Motor neuron (in vitro differentiated cells): ENCODE measurements at regions not wholly inside any gene's neighbourhood (a gene's known extent, or its start where the extent isn't known, plus 50 kb on each side); places are given as distances from the start of the nearest gene placed in this dataset.
"Not testable (repeated sequence)": the region's sequence is repeated elsewhere in the genome, so short reads cannot be mapped to it uniquely, and the experiment has no call there.

Source experiments
- ATAC-seq, 8 experiments: fragments of 200-7000 bp; cut with Tn5 transposase; replicated peaks in 6 of 8; 2 replicates each; pipeline ENCODE4 v1.8.0; 2021; ENCODE audit warnings: mild to moderate bottlenecking in 8 of 8, moderate library complexity in 8 of 8
- H3K27ac ChIP-seq, 2 donors: fragments of 250-450 bp; sonication (Bioruptor Pico); 2 replicates each; pipeline ENCODE4 v1.9.0; 2021; ENCODE audit warnings: antibody characterized with exemption in 2 of 2, mild to moderate bottlenecking in 2 of 2, moderate library complexity in 1 of 2
- H3K4me1 ChIP-seq, 2 donors: fragments of 250-450 bp; sonication (Bioruptor Pico); replicated peaks in 1 of 2; 2 replicates each; pipeline ENCODE4 v1.6.1; 2021; ENCODE audit warnings: antibody characterized with exemption in 2 of 2, mild to moderate bottlenecking in 2 of 2, moderate library complexity in 1 of 2
- H3K4me3 ChIP-seq, 5 donors: fragments of 250-450 bp; sonication (Bioruptor Pico); 2 replicates each; pipeline ENCODE4 v1.9.0; 2021; ENCODE audit warnings: antibody characterized with exemption in 5 of 5, mild to moderate bottlenecking in 5 of 5, moderate library complexity in 4 of 5
- WGBS, 10 experiments: fragments of 450-650 bp; shearing (Covaris generic); methylation state at CpG; one replicate each; pipeline ENCODE4 v1.0.0; 2022; 5-methylcytosine and 5-hydroxymethylcytosine counted together
- in situ Hi-C, 9 experiments: fragments of 400-800 bp; cut with MboI; loops; one replicate each; pipeline ENCODE4 v1.15.0; 2021; ENCODE audit warnings: low sequenced_read_pairs in 9 of 9, low pct_unique_long_range_greater_than_20kb in 2 of 9; ENCODE audit not compliant: unreplicated experiment in 9 of 9

DNA sequence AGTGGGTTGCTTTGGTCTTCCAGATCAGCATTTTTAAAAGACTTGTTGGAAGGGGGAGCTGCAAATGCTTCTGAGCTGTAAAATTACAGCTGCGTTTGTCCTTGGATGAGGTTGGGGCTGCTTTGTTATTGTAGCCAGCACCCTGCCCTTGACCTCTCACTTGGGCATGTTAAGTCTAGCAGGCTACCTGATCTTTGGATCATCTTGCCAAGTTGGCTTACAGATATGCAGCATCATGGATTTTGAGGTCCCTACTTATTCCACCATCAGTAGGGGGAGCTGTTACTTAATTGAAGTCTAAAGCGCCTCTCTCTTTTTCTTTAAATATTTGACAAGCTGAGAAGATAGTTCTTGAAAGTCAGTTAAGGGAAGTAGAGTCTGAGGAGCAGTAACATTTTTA is 793.0 kb downstream of the MCTP2 start:
- H3K27ac ChIP-seq: no peak overlapping the region
- H3K4me1 ChIP-seq: no peaks in the 10 kb centered on the region
- no peak overlapping the region for H3K4me3 ChIP-seq
- peak in 2 of 8 experiments; percentile 21 to 23 for ATAC-seq
- 60 to 100% (median 84%) methylated on average over 1 to 2 of the region's 2 CpGs; no CpG with 5 or more reads in 4 of the 10 experiments for WGBS, 10 experiments
- in situ Hi-C loops: loop anchor here in 1 of 9 experiments (25.0 kb wide), 1 partner anchor 612 kb away; no protein-coding TSS in a partner anchor

DNA sequence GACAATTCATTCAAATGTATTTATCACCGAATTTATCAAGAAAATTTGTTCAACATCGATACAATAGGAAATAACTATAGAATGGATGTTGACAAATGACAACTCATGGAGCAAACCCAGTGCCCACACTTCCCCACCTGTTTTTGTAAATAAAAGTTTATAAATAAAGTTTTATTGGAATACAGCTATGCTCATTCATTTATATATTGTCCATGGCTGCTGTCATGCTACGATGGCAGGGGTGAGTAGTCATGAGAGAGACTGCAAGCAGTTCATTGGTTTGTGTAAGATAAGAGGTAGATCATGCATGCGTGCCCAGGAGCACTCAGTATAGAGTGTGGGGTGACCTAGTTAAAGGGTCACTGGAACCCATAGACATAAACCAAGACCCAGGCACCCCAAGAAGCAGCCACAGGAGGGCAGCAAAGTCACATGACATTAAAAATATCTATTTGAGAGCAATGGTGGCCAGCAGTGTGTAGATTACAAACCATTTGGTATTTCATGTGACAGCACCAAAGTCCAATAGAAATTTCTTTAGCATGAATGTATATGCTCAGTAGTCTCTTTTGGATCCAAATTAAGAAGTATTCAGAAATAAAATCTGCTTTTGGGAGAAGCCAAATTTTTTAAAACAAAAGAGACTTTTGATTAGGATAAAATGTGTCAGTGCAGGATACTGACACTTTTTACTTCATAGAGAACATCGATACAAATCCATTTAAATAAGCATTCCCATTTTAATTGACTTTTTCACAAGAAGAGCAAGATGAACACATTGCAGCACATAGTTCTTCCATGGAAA is 794.8 kb downstream of the MCTP2 start:
- Histone ChIP-seq H3K27ac (no peak overlapping the region), H3K4me3 (no peak overlapping the region), H3K4me1 (no peaks in the 10 kb centered on the region)
- 58 to 100% (median 86%) methylated on average over 3 to 5 of the region's 5 CpGs for WGBS, 10 experiments
- peak in 3 of 8 experiments; percentile 83 to 84 (median 84) for ATAC-seq
- in situ Hi-C loops: loop anchor here in 1 of 9 experiments (25.0 kb wide), 2 partner anchors 236 to 1311 kb away; partner anchors contain the start of gene NR2F2

DNA sequence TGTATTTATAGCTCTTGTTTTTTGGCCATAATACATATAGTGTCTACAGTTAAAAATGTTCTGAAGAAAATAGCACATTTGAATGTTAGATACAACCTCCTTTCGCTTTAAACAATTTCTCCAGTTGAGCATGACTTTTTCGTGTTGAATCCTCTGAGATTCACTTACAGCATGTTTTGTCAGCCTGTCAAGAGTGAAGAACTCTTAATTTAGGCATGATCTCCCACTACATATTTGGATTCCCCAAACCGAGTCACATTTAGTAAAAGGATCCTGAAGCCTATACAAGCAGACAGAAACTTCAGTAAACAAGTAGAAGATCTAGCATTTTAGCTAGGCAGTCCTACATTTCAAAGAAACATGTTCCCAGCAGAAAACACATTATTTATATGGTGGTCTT is 796.6 kb downstream of the MCTP2 start:
- 43 to 100% (median 91%) methylated on average over 1 to 3 of the region's 3 CpGs for WGBS, 10 experiments
- Histone ChIP-seq H3K4me3 (no peak overlapping the region), H3K27ac (no peak overlapping the region), H3K4me1 (no peaks in the 10 kb centered on the region)
- no peak for ATAC-seq
- in situ Hi-C loops: loop anchor here in 1 of 9 experiments (25.0 kb wide), 2 partner anchors 234 to 1309 kb away; partner anchors contain the start of gene NR2F2

DNA sequence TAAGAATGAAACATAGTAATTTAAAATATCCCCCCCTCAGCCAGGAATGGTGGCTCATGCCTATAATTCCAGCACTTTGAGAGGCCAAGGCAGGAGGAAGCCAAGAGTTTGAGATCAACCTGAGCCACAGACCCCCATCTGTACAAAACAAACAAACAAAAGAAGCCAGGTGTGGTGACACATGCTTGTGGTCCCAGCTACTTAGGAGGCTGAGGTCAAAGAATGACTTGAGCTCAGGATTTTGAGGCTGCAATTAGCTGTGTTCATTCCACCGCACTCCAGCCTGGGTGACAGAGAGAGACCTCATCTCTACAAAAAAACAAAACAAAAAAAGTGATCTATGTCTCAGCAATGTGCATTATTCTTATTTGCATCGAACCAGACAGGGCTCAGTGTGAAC is 800.8 kb downstream of the MCTP2 start:
- Histone ChIP-seq H3K4me1 (peaks cover 0 to 3% of the 10 kb centered on the region in 2 donors), H3K4me3 (no peak overlapping the region), H3K27ac (no peak overlapping the region)
- ATAC-seq: no peak
- in situ Hi-C loops: loop anchor here in 1 of 9 experiments (25.0 kb wide), 2 partner anchors 230 to 1305 kb away; partner anchors contain the start of gene NR2F2
- WGBS, 10 experiments: 14 to 100% (median 90%) methylated on average over 1 to 2 of the region's 2 CpGs; no CpG with 5 or more reads in 1 of the 10 experiments

DNA sequence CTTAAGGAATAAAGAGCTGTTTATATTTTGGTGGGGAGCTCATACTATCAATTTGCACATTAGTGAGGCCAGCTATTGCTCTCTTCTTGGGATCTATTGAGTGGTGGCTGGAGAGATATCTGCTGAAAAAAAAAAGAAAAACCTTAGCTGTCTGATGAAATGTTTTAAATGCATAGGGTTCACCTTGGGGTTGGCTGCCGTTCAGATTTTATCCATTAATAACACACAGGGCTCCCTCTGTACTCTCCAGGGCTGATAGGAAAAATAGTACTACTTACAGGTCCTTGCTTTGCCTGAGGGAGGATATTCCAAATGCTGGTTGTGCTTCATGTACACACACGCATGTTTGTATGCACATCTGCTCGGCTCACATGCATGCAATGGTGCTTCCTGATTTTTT is 803.7 kb downstream of the MCTP2 start:
- WGBS, 10 experiments: 39 to 100% (median 83%) methylated on average over 1 to 3 of the region's 3 CpGs; no CpG with 5 or more reads in 2 of the 10 experiments
- Histone ChIP-seq H3K27ac (no peak overlapping the region), H3K4me1 (peaks cover 0 to 3% of the 10 kb centered on the region in 2 donors), H3K4me3 (no peak overlapping the region)
- peak in 4 of 8 experiments; percentile 69 to 94 (median 72) for ATAC-seq
- in situ Hi-C loops: loop anchor here in 1 of 9 experiments (25.0 kb wide), 2 partner anchors 227 to 1302 kb away; partner anchors contain the start of gene NR2F2

DNA sequence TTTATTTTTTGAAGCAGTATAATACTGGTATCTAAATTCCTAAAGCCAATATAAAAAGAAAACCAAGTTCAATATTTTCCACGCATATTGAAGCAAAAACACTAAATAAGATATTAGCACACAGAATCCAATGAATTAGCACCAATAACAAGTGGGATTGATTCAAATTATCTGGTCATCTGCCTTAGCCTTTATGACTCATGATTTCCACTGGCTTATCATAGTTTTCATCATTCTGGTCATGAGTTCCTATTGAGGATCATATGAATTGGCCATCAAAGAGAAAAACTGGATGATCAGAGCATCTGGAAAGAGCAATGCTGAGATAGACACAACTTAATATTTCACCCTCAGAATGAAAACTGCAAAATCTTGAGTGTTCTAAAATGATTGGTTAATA is 809.9 kb downstream of the MCTP2 start:
- peak in 2 of 8 experiments; percentile 39 for ATAC-seq
- Histone ChIP-seq H3K27ac (no peak overlapping the region), H3K4me3 (no peak overlapping the region), H3K4me1 (no peaks in the 10 kb centered on the region)
- in situ Hi-C loops: loop anchor here in 1 of 9 experiments (25.0 kb wide), 2 partner anchors 221 to 1296 kb away; partner anchors contain the start of gene NR2F2
- WGBS, 10 experiments: 67 to 100% (median 100%) methylated on average over 1 of the region's 1 CpG

DNA sequence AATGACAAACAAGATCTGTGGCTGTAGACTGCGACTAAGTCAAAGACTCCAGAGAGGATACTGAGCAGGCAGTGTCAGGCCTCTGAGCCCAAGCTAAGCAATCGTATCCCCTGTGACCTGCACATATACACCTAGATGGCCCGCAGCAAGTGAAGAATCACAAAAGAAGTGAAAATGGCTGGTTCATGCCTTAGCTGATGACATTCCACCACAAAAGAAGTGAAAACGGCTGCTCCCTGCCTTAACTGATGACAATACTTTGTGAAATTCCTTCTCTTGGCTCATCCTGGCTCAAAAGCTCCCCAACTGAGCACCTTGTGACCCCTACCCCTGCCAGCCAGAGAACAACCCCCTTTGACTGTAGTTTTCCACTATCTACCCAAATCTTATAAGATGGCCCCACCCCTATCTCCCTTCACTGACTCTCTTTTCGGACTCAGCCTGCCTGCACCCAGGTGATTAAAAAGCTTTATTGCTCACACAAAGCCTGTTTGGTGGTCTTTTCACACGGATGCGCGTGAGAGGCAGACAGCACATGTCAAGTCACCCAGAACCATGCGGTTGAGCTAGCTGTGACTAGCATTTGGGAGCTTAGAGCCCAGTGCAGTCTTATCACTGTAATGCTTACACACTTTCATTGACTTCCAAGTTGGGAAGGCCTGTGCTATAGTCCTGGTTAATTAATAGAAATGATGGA is 812.0 kb downstream of the MCTP2 start:
- WGBS, 10 experiments: 77 to 94% (median 90%) methylated on average over 2 to 8 of the region's 9 CpGs; no CpG with 5 or more reads in 3 of the 10 experiments
- not testable (repeated sequence) for H3K27ac ChIP-seq, H3K4me3 ChIP-seq, ATAC-seq, H3K4me1 ChIP-seq
- in situ Hi-C loops: loop anchor here in 1 of 9 experiments (25.0 kb wide), 2 partner anchors 219 to 1294 kb away; partner anchors contain the start of gene NR2F2

DNA sequence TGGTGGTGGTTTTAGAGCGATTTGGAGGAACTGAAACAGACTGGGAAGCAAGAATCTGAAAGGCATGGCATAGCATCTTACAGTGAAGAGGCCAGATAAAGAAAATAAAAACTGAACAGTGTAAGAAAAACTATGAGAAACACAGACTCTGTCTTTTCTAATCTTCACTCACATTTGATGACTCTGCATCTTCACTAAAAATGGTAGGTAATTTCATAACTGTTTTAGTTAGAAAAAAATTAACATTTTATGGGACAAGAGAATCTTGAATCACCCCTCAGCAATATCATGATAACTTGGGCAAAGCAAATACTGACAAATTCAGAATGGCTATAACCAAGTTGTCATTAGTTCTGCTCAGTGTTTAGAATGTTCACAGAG is 812.6 kb downstream of the MCTP2 start:
- in situ Hi-C loops: loop anchor here in 1 of 9 experiments (25.0 kb wide), 2 partner anchors 218 to 1293 kb away; partner anchors contain the start of gene NR2F2
- H3K27ac ChIP-seq: no peak overlapping the region
- 40 to 100% (median 82%) methylated on average over 1 of the region's 1 CpG; no CpG with 5 or more reads in 2 of the 10 experiments for WGBS, 10 experiments
- no peak for ATAC-seq
- no peaks in the 10 kb centered on the region for H3K4me1 ChIP-seq
- H3K4me3 ChIP-seq: no peak overlapping the region

DNA sequence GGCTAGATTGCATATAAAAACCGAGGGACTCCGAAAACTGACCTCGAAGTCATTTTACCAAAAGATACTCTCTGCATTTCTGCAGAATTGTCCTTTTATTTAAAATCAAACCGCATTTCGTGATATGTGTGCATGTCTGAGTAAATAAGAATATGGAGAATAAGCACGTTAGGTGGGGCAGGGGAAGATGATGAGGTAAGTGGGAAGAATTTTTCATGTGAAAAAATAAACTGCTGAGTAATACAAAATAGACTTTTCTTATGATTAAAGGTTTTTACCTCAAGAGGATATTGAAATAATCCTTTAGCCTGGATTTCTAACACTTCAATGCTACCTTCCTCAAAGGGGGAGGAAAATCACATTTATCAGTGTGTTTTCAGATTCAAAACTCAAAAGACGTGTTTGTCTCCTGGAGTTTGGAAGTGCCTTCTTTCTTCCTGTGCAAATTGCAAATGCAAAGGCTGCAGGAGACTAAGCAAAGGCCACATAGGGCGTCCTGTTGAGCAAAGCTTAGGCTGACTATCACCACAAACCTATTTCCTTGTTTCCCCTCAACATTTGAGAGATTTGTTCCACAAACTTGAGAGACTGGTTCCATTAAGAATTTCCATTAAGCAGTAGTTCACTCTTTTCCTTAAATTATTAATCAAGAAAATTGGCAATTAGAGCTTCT is 813.5 kb downstream of the MCTP2 start:
- Histone ChIP-seq H3K4me3 (no peak overlapping the region), H3K27ac (no peak overlapping the region), H3K4me1 (no peaks in the 10 kb centered on the region)
- peak in 3 of 8 experiments; percentile 72 to 85 (median 80) for ATAC-seq
- WGBS, 10 experiments: 0 to 82% (median 48%) methylated on average over 3 to 8 of the region's 8 CpGs
- in situ Hi-C loops: loop anchor here in 1 of 9 experiments (25.0 kb wide), 2 partner anchors 217 to 1292 kb away; partner anchors contain the start of gene NR2F2

DNA sequence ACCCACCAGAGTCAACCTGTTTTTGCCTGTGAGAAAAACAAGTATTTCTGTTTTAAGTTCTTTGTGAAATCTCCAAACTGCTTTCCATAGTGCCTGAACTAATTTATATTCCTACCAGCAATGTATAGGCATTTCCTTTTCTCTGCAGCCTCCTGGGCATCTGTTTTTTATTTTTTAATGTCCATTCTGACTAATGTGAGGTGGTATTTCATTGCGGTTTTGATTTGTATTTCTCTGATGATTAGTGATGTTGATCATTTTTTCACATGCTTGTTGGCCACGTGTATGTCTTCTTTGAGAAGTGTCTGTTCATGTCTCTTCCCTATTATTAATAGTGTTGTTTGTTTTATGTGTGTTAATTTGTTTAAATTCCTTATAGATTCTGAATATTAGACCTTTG is 820.5 kb downstream of the MCTP2 start:
- 0 to 96% (median 60%) methylated on average over 1 to 2 of the region's 2 CpGs; no CpG with 5 or more reads in 1 of the 10 experiments for WGBS, 10 experiments
- ATAC-seq: no peak
- in situ Hi-C loops: no loop called here

DNA sequence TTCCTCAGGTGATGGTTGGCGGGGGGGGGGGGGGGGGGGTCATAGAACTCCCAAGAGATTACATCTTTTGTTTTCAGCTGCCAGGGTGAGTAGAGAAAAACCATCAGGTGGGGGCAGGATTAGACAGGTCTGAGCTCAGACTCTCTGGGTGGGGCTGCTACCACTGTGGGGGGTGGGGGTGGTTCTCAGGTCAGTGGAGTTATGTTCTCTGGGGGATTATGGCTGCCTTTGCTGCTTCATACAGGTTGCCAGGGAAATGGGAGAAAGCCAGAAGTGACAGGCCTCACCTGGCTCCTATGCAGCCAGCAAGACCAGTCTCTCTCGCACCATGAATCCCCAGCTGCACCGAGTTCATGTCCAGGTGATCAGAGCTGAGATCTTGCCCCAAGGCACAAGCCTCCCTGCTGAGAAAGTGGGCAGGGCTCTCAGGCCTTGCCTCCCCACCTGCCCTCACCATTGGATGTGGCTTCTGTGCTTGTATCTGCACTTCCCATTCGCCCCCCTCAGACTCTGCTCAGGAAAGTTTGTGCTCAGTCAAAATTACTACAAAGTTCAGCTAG is 828.1 kb downstream of the MCTP2 start:
- WGBS, 10 experiments: 60 to 100% (median 86%) methylated on average over 1 of the region's 4 CpGs; no CpG with 5 or more reads in 5 of the 10 experiments
- no peak for ATAC-seq
- Histone ChIP-seq H3K4me3 (no peak overlapping the region), H3K27ac (no peak overlapping the region), H3K4me1 (no peaks in the 10 kb centered on the region)
- in situ Hi-C loops: no loop called here

More for the DNA sequence above, 820.5 kb downstream of the MCTP2 start:
- Histone ChIP-seq H3K27ac (no peak overlapping the region), H3K4me3 (no peak overlapping the region), H3K4me1 (no peaks in the 10 kb centered on the region)
